ENCODE measurements at regions not wholly inside any gene's neighbourhood (a gene's known extent, or its start where the extent isn't known, plus 50 kb on each side); places are given as distances from the start of the nearest gene placed in this dataset.

- TF ChIP-seq, protein P1, sequence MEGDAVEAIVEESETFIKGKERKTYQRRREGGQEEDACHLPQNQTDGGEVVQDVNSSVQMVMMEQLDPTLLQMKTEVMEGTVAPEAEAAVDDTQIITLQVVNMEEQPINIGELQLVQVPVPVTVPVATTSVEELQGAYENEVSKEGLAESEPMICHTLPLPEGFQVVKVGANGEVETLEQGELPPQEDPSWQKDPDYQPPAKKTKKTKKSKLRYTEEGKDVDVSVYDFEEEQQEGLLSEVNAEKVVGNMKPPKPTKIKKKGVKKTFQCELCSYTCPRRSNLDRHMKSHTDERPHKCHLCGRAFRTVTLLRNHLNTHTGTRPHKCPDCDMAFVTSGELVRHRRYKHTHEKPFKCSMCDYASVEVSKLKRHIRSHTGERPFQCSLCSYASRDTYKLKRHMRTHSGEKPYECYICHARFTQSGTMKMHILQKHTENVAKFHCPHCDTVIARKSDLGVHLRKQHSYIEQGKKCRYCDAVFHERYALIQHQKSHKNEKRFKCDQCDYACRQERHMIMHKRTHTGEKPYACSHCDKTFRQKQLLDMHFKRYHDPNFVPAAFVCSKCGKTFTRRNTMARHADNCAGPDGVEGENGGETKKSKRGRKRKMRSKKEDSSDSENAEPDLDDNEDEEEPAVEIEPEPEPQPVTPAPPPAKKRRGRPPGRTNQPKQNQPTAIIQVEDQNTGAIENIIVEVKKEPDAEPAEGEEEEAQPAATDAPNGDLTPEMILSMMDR (conservative IDR thresholded peaks at IDR 0.05; ENCODE audit: low read length), result no peak
- no peak overlapping the region for H3K4me3 ChIP-seq (ENCODE audit: low read length)
- DNase-seq (ENCODE audit: low read depth), result no peak
Observed at GRCh38 chr3:54062546-54062945, 59.8 kb upstream of the CACNA2D3 start.

DNA sequence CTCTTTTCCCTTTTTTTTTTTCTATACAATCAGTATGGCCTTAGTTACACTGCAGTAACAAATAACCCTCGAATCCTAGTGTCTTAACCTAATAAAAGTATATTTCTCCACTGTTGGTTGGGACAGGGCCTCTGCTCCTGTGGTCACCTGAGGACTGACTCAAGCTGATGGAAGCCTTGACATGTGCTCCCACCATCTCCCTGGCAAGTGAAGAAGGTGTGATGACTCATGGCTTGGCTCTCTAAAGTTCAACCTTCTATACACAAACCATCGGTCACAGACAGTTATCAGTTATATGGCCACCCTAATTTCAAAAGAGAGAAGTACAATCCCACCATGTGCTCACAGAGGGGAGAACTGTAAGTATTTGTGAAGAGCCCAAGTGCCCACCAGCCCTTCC, 65.8 kb upstream of the CACNA2D3 start:
- TF ChIP-seq, protein P1 (conservative IDR thresholded peaks at IDR 0.05; ENCODE audit: low read length), result no peak
- no peak overlapping the region for H3K4me3 ChIP-seq (ENCODE audit: low read length)
- DNase-seq (ENCODE audit: low read depth), result no peak

GRCh38 chr3:54053882-54054281, 68.5 kb upstream of the CACNA2D3 start:
- no peak overlapping the region for H3K4me3 ChIP-seq (ENCODE audit: low read length)
- no peak for DNase-seq (ENCODE audit: low read depth)
- TF ChIP-seq, protein P1 (conservative IDR thresholded peaks at IDR 0.05; ENCODE audit: low read length), result no peak

DNA sequence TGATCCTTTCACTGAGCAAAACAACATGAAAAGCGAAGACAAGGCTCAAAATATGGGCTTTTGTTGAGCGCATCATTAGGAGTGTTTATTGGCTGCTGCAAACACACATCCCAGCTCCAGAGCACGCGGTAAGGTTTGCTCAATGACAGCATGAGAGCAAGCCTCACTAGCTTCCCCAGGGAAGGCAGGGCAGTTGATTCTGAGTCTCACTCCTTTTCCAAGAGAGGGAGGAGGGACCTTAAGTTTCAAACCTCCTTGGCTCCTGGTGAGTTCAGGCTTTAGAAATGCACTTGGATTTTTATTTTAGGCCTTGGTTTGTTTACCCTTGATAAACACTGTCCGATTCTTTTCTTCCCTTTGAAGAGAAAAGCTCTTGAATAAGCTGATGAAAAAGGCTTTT, 69.1 kb upstream of the CACNA2D3 start:
- TF ChIP-seq, protein P1 (conservative IDR thresholded peaks at IDR 0.05; ENCODE audit: low read length), result no peak
- no peak for DNase-seq (ENCODE audit: low read depth)
- H3K4me3 ChIP-seq (ENCODE audit: low read length), result no peak overlapping the region

DNA sequence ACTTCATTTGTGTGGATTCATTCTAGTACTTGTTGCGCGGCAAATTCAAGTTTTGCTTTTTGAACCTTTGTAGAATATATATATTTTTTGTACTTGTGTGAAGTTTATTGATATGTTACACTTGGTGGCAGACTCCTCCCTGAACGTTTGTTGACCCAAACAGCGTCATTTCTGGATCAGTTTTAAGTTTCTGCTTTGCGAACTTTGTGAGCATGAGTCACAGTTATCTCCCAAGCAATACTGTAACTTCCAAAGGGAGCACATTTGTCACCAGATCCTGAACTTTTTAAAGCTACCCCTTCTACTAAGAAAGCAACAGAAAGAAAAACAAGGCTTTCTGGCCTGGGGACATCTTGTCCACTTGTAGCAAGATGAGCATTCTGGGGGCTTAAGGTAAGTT, 74.8 kb upstream of the CACNA2D3 start:
- no peak overlapping the region for H3K4me3 ChIP-seq (ENCODE audit: low read length)
- TF ChIP-seq, protein P1 (conservative IDR thresholded peaks at IDR 0.05; ENCODE audit: low read length), result no peak
- DNase-seq (ENCODE audit: low read depth), result no peak

- H3K4me3 ChIP-seq (ENCODE audit: low read length), result no peak overlapping the region
- peak; percentile 54 for DNase-seq (ENCODE audit: low read depth)
- TF ChIP-seq, protein P1 (conservative IDR thresholded peaks at IDR 0.05; ENCODE audit: low read length), result no peak
Observed at GRCh38 chr3:54046641-54047214, 75.6 kb upstream of the CACNA2D3 start.

DNA sequence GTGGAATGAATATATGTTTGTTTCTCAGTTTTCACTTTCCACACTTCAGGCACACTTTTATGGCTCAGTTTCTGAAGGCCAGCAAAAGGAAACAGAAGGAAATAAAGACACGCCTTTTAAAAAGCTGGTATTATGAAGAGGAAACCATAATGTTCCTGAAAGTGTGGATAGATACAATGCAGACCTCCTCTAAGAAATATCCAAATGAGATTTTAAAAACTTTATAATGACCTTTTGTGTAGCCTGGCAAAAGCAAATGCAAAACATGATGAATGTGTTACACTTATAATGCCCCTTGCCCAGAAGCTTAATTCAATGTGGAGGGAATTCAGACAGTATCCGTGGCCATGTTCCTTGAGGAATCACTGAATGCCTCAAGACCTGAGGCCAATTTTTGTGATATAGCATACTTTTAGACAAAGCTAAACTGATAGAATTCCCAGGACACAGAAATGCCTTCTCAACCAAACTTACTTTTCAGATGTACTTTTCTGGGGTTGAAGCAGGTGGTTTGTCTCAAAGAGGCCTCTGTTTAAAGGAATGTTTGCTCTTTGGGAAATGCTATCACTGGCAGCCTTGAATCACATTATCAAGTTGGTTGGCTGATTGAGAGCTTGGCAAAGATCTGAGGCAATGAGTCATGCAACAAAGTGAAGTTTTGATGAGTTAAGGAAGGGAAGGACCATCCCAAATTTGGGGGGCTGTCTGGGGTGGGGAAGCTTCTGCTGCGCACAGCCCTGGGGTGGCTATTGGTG, 77.1 kb upstream of the CACNA2D3 start:
- DNase-seq (ENCODE audit: low read depth), result no peak
- TF ChIP-seq, protein P1 (conservative IDR thresholded peaks at IDR 0.05; ENCODE audit: low read length), result no peak
- no peak overlapping the region for H3K4me3 ChIP-seq (ENCODE audit: low read length)
